SU-DHL-6 (cell line): ENCODE measurements at regions not wholly inside any gene's neighbourhood (a gene's known extent, or its start where the extent isn't known, plus 50 kb on each side); places are given as distances from the start of the nearest gene placed in this dataset.

Source experiments
- EZH2phosphoT487 ChIP-seq: fragments of 200-600 bp; sonication (generic), shearing (Covaris generic); conservative IDR thresholded peaks from 2 replicates; pipeline ENCODE4 v1.6.1; 2018; ENCODE audit warnings: mild to moderate bottlenecking, antibody characterized with exemption, low read length, moderate library complexity, mixed read lengths
- TF ChIP-seq, protein P1 (sequence below): fragments of 200-600 bp; sonication (generic); IDR thresholded peaks from one replicate; pipeline ENCODE4 v1.5.1; 2017; ENCODE audit warnings: antibody characterized with exemption, mild to moderate bottlenecking, low read length, moderate library complexity; ENCODE audit not compliant: insufficient read depth, poor library complexity, severe bottlenecking

DNA sequence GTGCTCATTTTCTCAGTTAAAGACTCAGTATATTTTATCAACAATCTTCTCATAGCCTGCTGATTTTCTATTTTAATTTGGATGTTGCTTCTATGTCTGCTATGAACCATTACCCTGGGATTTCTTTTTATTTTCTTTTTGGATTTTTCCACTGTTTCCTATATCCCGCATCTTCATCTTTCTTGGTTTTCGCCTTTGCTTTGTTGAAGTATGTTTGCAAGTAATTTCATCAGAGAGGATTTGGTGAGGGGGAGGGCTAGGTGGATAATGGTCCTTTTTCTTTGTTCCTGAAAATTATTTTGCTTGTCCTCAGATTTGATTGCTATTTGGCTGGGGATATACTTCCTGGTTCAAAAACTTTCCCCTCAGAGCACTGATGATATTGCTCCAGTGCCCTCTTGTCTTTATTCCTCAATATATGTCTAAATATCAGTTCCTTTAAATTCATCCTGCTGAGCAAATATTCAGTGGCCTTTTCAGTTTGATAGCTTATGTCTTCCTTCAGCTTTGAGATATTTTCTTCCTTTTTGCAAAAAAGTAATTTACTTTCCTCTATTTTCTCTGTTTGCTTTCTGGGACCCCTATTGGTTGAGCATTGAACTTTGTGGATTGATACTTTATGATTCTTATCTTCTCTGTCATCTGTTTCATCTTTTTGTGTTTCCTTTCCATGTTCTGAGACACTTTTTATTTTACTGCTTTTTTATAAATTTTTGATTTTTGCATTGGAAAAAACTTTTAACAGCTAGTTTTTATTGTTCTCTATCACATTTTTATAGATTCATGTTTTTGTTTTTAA lies 227.6 kb upstream of the ELL2 start:
- TF ChIP-seq, protein P1, sequence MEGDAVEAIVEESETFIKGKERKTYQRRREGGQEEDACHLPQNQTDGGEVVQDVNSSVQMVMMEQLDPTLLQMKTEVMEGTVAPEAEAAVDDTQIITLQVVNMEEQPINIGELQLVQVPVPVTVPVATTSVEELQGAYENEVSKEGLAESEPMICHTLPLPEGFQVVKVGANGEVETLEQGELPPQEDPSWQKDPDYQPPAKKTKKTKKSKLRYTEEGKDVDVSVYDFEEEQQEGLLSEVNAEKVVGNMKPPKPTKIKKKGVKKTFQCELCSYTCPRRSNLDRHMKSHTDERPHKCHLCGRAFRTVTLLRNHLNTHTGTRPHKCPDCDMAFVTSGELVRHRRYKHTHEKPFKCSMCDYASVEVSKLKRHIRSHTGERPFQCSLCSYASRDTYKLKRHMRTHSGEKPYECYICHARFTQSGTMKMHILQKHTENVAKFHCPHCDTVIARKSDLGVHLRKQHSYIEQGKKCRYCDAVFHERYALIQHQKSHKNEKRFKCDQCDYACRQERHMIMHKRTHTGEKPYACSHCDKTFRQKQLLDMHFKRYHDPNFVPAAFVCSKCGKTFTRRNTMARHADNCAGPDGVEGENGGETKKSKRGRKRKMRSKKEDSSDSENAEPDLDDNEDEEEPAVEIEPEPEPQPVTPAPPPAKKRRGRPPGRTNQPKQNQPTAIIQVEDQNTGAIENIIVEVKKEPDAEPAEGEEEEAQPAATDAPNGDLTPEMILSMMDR: no peak
- no peak for TF ChIP-seq EZH2phosphoT487
